ENCODE measurements at regions not wholly inside any gene's neighbourhood (a gene's known extent, or its start where the extent isn't known, plus 50 kb on each side); places are given as distances from the start of the nearest gene placed in this dataset.

DNA sequence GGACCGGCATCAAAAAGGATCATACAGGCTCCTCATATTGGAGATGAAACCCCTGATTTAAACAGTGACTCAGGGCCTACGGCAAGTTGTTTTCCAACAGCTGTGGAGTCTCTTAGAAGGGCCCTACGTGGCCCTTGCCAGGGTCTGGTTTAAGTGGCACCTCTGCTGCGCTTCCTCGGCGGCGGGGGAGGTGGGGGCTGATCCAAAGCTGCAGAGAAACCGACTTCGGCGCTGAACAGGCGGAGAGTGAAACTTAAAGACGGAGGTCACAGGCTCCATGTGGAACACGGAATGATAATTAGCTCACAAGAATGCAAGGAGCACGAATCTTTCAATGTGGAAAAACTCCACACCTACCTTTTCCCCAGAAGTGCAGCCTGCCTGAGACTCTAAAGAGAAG is 477.9 kb downstream of the TCERG1L start:
- DNase-seq (no peak), ATAC-seq (ENCODE audit: low read depth in 2 of 2) (no peak)
- H3K36me3 Mint-ChIP-seq = no peaks in the 10 kb centered on the region
- H3K4me1 Mint-ChIP-seq = no peaks in the 10 kb centered on the region
- H3K4me3 Mint-ChIP-seq = no peak overlapping the region
- H3K27ac Mint-ChIP-seq = no peak overlapping the region
- H3K9me3 Mint-ChIP-seq = peaks cover 0 to 6% (median 0%) of the 10 kb centered on the region in 7 donors
- H3K27me3 Mint-ChIP-seq = no peaks in the 10 kb centered on the region

DNA sequence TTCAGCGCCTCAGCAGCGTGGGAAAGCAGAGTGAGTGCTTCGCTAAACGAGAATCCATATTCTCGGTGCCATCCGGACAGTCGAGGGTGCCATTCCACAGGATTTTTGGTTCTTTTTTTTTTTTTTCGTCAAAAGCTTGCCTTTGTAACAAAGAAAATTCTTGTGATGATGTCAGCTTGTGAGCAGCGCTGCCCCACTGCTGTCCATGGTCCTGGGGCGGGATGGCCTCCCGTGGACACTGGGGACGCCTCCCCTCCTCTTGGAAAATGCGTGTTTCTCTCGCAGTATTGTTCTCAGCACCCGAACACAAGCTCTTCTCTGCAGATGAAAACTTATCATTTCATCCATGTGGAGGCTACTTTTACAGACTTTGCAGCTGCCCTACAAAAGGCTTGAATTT is 477.4 kb downstream of the TCERG1L start:
- ATAC-seq (ENCODE audit: low read depth in 2 of 2) = no peak
- Mint-ChIP-seq H3K4me1 (no peaks in the 10 kb centered on the region), H3K27me3 (no peaks in the 10 kb centered on the region), H3K4me3 (no peak overlapping the region), H3K36me3 (no peaks in the 10 kb centered on the region), H3K27ac (no peak overlapping the region), H3K9me3 (peaks cover 0 to 6% (median 0%) of the 10 kb centered on the region in 7 donors)
- no peak for DNase-seq

DNA sequence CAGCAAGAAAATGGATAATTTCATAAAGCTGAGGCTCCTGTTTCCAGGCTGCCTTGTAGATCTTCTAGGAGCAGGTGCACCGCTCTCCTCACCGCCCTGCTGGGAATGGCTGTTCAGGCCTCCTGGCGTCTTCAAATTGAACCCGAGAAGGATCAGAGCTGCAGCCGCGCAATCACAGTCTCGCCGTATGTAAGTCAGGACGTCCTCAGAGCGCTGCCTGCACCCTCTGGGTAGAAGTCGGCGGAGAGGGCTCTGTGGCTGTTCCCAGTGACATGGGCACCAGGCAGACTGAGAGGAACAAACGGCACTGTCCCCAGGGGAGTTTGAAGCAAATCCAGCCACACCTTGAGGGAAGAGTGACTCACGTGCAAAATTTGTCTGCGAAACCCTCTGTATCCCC is 476.9 kb downstream of the TCERG1L start:
- H3K9me3 Mint-ChIP-seq = peaks cover 0 to 6% (median 0%) of the 10 kb centered on the region in 7 donors
- H3K4me1 Mint-ChIP-seq = no peaks in the 10 kb centered on the region
- no peaks in the 10 kb centered on the region for H3K36me3 Mint-ChIP-seq
- DNase-seq (no peak), ATAC-seq (ENCODE audit: low read depth in 2 of 2) (no peak)
- H3K27ac Mint-ChIP-seq = no peak overlapping the region
- H3K4me3 Mint-ChIP-seq = no peak overlapping the region
- H3K27me3 Mint-ChIP-seq = no peaks in the 10 kb centered on the region

DNA sequence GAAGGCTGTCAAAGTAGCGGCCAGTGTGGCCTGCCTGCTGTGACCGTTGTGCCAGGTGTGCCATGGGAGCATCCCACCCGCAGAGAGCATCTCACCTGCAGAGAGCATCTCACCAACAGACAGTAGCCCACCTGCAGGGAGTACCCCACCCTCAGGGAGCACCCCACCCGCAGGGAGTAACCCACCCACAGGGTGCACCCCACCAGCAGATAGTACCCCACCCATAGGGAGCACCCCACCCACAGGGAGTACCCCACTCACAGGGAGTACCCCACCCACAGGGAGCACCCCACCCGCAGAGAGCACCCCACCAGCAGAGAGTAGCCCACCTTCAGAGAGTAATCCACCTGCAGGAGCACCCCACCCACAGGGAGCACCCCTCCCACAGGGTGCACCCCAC is 476.5 kb downstream of the TCERG1L start:
- Mint-ChIP-seq H3K36me3 (no peaks in the 10 kb centered on the region), H3K27ac (no peak overlapping the region), H3K4me1 (no peaks in the 10 kb centered on the region), H3K4me3 (no peak overlapping the region), H3K9me3 (peaks cover 0 to 6% (median 0%) of the 10 kb centered on the region in 7 donors), H3K27me3 (no peaks in the 10 kb centered on the region)
- ATAC-seq (ENCODE audit: low read depth in 2 of 2) (no peak), DNase-seq (no peak)

DNA sequence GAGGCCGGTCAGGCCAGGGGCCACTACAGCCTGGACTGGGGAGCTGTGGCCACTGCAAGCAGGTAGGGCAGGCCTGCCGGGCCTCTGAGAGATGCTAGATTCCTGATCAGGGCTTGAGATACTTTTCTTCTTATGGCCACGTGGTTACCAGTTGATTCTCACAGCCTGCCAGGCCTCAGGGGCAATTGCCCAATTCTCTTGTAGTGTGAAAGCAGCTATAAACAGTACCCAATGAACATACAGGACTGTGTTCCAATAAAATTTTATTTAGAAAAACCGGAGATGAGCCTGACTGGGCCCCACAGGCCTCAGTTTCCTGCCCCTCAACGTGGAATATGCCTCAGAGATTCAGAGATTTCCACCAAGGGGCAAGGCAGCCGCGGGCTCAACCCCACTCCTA is 475.2 kb downstream of the TCERG1L start:
- peaks cover 0 to 6% (median 2%) of the 10 kb centered on the region in 7 donors for H3K9me3 Mint-ChIP-seq
- ATAC-seq (ENCODE audit: low read depth in 2 of 2) (no peak), DNase-seq (no peak)
- no peaks in the 10 kb centered on the region for H3K36me3 Mint-ChIP-seq
- no peak overlapping the region for H3K4me3 Mint-ChIP-seq
- H3K4me1 Mint-ChIP-seq = no peaks in the 10 kb centered on the region
- H3K27me3 Mint-ChIP-seq = no peaks in the 10 kb centered on the region
- H3K27ac Mint-ChIP-seq = no peak overlapping the region

DNA sequence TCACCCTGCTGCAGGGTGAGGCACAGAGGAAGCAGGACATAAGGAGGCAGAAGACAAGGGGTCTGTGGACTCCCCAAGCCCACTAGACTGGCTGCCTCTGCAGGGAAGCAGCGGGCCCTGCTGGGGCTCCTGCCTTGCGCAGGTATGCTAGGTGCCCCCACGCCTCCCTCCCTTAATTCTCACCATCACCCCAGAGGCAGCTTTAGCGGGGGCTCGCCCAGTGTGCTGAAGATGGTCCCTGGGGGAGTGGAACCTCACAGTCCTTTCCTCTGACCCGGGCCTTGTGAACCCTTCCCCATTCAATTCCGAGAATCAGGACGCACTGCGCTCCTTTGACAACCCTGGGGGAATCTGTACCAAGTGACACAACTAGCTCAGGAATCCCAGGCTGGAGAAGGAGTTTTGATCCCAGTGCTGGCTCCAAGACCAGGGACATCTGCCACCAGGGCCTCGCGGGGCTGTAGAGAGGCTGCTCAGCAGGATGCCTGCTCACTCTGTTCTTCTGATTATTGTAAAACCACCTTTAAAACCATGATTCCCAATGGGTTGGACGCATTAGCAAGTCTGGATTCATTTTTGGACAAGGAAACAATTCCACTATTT is 468.4 kb downstream of the TCERG1L start:
- H3K27me3 Mint-ChIP-seq = no peaks in the 10 kb centered on the region
- H3K36me3 Mint-ChIP-seq = no peaks in the 10 kb centered on the region
- H3K4me1 Mint-ChIP-seq = no peaks in the 10 kb centered on the region
- no peak for ATAC-seq (ENCODE audit: low read depth in 2 of 2)
- no peak for DNase-seq
- no peak overlapping the region for H3K4me3 Mint-ChIP-seq
- peaks cover 0 to 3% (median 0%) of the 10 kb centered on the region in 7 donors for H3K9me3 Mint-ChIP-seq
- no peak overlapping the region for H3K27ac Mint-ChIP-seq

DNA sequence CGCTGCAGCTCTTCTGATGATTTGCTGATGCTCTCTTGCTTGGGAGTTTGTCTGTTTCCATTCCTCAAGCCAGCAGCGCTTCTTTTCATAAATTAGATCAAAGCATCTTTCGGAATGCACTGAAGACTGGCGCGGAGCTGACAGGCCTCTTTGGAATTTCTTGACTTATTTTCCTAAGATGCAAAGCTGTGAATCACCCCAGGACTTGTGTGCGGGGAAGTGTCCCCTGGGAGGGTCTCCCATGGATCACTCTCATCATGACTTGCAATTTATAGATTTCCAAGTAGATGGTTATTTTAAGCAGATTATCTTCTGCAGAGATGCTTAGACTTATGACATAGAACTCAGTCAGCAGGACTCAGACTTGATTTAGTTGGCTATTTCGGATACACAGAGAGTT is 467.2 kb downstream of the TCERG1L start:
- H3K9me3 Mint-ChIP-seq = peaks cover 0 to 5% (median 2%) of the 10 kb centered on the region in 7 donors
- H3K4me3 Mint-ChIP-seq = no peak overlapping the region
- no peaks in the 10 kb centered on the region for H3K36me3 Mint-ChIP-seq
- no peak overlapping the region for H3K27ac Mint-ChIP-seq
- H3K4me1 Mint-ChIP-seq = no peaks in the 10 kb centered on the region
- ATAC-seq (ENCODE audit: low read depth in 2 of 2) (no peak), DNase-seq (no peak)
- H3K27me3 Mint-ChIP-seq = no peaks in the 10 kb centered on the region

DNA sequence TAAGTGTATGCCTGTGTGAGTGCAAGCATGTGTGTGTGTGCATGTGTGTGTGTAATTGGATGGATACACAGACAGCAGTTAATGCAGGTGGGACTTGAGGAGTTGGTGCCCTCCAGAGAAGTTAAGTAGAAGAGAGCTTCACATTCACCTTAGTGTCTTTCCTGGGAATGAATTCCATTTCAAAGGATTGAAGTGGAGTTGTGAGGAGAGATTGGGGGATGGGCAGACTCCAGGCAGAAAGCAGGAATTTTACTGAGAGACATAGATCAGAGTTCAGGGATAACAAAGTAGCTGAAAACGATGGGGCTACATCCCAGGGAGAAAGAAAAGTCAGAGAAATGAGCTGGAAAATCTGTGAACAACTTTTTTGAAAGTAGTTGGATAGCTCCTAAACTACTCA is 464.4 kb downstream of the TCERG1L start:
- Mint-ChIP-seq H3K9me3 (peaks cover 6 to 20% (median 8%) of the 10 kb centered on the region in 7 donors), H3K36me3 (no peaks in the 10 kb centered on the region), H3K27ac (no peak overlapping the region), H3K27me3 (no peaks in the 10 kb centered on the region), H3K4me1 (no peaks in the 10 kb centered on the region), H3K4me3 (no peak overlapping the region)
- no peak for DNase-seq
- ATAC-seq (ENCODE audit: low read depth in 2 of 2) = no peak

DNA sequence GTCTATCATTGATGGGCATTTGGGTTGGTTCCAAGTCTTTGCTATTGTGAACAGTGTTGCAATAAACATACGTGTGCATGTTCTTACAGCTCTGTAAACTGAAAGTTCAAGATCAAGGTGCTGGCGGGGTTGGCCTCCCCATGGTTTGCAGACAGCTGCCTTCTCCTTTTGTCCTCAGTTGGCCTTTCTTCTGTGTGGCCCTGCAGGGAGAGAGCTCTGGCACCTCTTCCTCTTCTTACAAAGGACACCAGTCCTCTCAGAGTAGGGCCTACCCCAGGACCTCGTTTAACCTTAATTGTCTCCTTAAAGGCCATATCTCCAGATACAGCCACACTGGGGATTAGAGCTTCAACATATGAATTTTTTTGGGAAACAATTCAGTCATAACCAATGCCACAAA is 462.7 kb downstream of the TCERG1L start:
- H3K4me3 Mint-ChIP-seq = no peak overlapping the region
- H3K4me1 Mint-ChIP-seq = no peaks in the 10 kb centered on the region
- H3K27me3 Mint-ChIP-seq = no peaks in the 10 kb centered on the region
- no peak for DNase-seq
- no peak overlapping the region for H3K27ac Mint-ChIP-seq
- ATAC-seq (ENCODE audit: low read depth in 2 of 2) = no peak
- peaks cover 0 to 8% of the 10 kb centered on the region in 2 donors for H3K36me3 Mint-ChIP-seq
- peaks cover 10 to 35% (median 15%) of the 10 kb centered on the region in 7 donors for H3K9me3 Mint-ChIP-seq

DNA sequence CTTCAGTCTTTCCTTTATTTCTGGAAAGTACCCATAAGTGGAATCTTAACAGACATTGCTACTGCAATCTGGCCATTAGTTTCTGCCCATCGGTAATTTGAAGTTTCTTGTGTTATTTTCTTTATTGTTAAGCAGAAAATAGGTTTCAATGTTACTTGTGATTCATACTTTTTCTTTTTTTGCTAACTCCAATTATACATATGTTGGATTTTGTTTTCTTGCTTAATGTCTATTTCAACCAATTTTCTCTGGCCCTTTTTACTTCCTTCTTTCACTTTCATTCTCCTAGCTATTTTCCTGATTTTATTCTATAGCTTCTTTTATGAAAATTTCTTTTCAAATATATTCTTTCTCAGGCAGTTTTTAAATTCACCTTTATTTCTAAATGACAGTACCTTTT is 457.4 kb downstream of the TCERG1L start:
- H3K9me3 Mint-ChIP-seq = peaks cover 21 to 54% (median 29%) of the 10 kb centered on the region in 7 donors
- H3K4me3 Mint-ChIP-seq = no peak overlapping the region
- DNase-seq = no peak
- peaks cover 6 to 8% of the 10 kb centered on the region in 2 donors for H3K36me3 Mint-ChIP-seq
- ATAC-seq (ENCODE audit: low read depth in 2 of 2) = no peak
- no peak overlapping the region for H3K27ac Mint-ChIP-seq
- H3K27me3 Mint-ChIP-seq = no peaks in the 10 kb centered on the region
- H3K4me1 Mint-ChIP-seq = no peaks in the 10 kb centered on the region

DNA sequence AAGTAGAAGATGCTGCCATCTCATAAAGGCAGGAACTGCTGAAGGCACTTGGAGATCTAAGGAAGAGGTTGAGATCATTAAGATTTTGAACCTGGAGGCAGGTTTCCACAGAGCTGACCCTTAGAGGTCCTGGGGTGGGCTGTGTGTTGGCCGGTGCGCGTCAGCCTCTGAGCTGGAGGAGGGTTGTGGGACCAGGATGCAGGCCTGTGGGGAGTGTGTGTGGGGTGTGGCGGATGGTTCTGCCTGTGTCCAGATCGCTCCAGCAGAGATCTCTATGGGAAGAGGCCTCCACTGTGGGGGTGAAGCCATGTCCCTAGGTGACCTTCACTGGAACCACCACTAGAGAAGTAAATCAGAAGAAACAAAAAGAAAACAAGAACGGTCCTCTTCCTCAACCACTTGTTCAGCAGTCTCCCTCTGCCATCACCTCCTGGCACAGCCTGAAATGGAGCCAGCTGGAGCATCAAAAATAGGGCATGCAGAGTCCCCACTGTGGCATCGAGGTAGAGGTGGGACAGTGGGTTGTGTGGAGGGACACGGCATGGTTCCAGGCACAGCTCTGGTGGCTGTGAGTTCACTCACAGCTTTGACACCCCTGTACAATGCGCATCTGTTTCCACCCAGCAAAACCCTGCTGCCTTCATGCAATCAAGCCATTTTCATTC is 453.8 kb downstream of the TCERG1L start:
- DNase-seq = no peak
- Mint-ChIP-seq H3K9me3 (peaks cover 14 to 38% (median 25%) of the 10 kb centered on the region in 7 donors), H3K36me3 (peaks cover 6 to 8% of the 10 kb centered on the region in 2 donors), H3K27ac (no peak overlapping the region), H3K4me1 (peaks cover 0 to 3% (median 0%) of the 10 kb centered on the region in 3 donors), H3K4me3 (no peak overlapping the region), H3K27me3 (no peaks in the 10 kb centered on the region)
- no peak for ATAC-seq (ENCODE audit: low read depth in 2 of 2)

DNA sequence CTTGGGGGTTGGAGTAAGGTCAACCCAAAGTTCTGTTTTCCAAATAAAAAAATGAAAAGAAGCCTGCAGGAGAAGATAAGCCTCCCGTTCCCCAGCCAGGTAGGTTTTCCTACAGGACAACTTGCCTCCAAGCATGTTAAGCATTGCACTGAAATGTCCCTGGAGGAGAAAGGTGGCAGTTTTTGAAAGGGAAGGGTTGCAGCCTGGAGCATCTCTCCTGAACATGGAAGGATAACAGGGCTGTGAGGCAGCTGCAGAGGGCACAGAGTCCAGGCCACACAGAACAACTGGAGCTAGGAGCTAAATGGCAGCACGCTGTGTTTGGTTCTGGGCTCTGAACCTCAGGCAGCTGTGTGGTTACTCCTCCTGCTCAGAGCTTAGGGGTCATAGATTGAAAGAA is 452.9 kb downstream of the TCERG1L start:
- H3K4me1 Mint-ChIP-seq = peaks cover 0 to 3% (median 0%) of the 10 kb centered on the region in 3 donors

DNA sequence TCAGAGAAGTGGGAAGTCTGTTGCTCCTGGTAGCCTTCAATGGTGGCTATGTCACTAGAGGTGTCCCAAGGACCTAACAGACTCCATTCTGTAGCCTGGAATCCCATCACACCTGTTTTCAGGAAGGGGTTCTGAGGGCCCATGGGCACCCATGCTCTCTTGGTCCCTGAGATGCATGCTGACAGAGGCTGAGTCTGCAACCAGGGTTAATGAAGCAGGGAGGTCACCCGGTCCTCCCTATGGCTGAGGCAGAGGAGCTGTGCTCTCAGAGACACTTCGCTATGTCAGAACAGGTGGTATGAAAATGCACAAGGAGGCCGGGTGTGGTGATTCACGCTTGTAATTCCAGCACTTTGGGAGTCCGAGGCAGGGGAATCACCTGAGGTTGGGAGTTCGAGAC is 452.1 kb downstream of the TCERG1L start:
- Mint-ChIP-seq H3K9me3 (peaks cover 9 to 21% (median 14%) of the 10 kb centered on the region in 7 donors), H3K4me1 (peaks cover 0 to 3% (median 0%) of the 10 kb centered on the region in 3 donors), H3K27me3 (no peaks in the 10 kb centered on the region), H3K27ac (peak overlapping the region in 1 of 6 donors; percentile 81), H3K4me3 (no peak overlapping the region), H3K36me3 (peaks cover 0 to 3% of the 10 kb centered on the region in 2 donors)
- no peak for DNase-seq
- ATAC-seq (ENCODE audit: low read depth in 2 of 2) = no peak

More for the DNA sequence above, 452.9 kb downstream of the TCERG1L start:
- Mint-ChIP-seq H3K27ac (no peak overlapping the region), H3K36me3 (peaks cover under 1 to 6% of the 10 kb centered on the region in 2 donors), H3K4me3 (no peak overlapping the region), H3K27me3 (no peaks in the 10 kb centered on the region), H3K9me3 (peaks cover 12 to 29% (median 21%) of the 10 kb centered on the region in 7 donors)
- no peak for DNase-seq
- no peak for ATAC-seq (ENCODE audit: low read depth in 2 of 2)

DNA sequence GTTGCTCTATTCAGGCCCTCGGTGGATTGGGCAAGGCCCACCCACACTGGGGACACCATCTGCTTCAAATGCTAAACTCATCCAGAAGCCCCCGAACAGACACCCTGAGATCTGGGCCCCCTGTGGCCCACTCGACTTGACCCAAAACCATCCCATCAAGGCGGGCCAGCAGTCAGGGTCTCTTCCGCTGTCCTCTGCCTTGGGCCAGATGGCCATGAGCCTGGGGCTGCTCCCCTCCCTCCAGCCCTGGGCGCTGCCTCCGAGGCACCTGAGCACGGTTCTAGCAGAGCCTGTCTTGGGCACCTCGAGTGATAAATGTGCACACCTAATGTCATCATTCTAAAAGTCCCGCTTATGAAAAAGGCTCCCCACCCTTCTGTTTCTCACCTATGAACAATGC is 449.4 kb downstream of the TCERG1L start:
- H3K9me3 Mint-ChIP-seq = peaks cover 0 to 18% (median 5%) of the 10 kb centered on the region in 7 donors

More for the DNA sequence above, 449.4 kb downstream of the TCERG1L start:
- Mint-ChIP-seq H3K27ac (no peak overlapping the region), H3K27me3 (no peaks in the 10 kb centered on the region), H3K4me3 (no peak overlapping the region), H3K36me3 (no peaks in the 10 kb centered on the region), H3K4me1 (peaks cover 0 to 3% (median 0%) of the 10 kb centered on the region in 3 donors)
- ATAC-seq (ENCODE audit: low read depth in 2 of 2) = no peak
- DNase-seq = no peak
